Frontal cortex (tissue), 3 donors: ENCODE measurements at regions not wholly inside any gene's neighbourhood (a gene's known extent, or its start where the extent isn't known, plus 50 kb on each side); places are given as distances from the start of the nearest gene placed in this dataset.

Source experiments
- DNase-seq, 2 donors: peaks; one replicate each; pipeline ENCODE4 v3.0.0; 2012; ENCODE audit warnings: low spot score in 2 of 2
- FAIRE-seq: peaks from 2 replicates; lab custom pipeline; 2012; peaks lifted over from hg19 to GRCh38; lab: Jason Lieb, UNC
- donor health status: control.
- donor health status: control.
- donor health status: control.

GRCh38 chr3:15151166-15151565, 52.2 kb upstream of the RBSN start:
- FAIRE-seq (no peak), DNase-seq (no peak)

GRCh38 chr3:15152184-15152583, 53.2 kb upstream of the RBSN start:
- FAIRE-seq: no peak
- peak in 1 of 2 donors; percentile 8 for DNase-seq

- FAIRE-seq (no peak), DNase-seq (no peak)
These were observed 52.9 kb upstream of the CAPN7 start for GRCh38 chr3:15153103-15153502.

- DNase-seq (no peak), FAIRE-seq (no peak)
These were observed 51.7 kb upstream of the CAPN7 start for GRCh38 chr3:15154326-15154725.

GRCh38 chr3:15155840-15156360, 50.1 kb upstream of the CAPN7 start:
- no peak for DNase-seq
- FAIRE-seq: no peak
